H9 (cell line): ENCODE measurements at regions not wholly inside any gene's neighbourhood (a gene's known extent, or its start where the extent isn't known, plus 50 kb on each side); places are given as distances from the start of the nearest gene placed in this dataset.

Source experiments
- DNase-seq: peaks from one replicate; pipeline ENCODE4 v3.0.0-alpha.2; 2017
- H2AFZ ChIP-seq: one replicate; pipeline ENCODE4 v1.6.1; 2013; ENCODE audit warnings: mild to moderate bottlenecking, low read length, control low read depth, moderate library complexity
- H2AK5ac ChIP-seq: 2 replicates; pipeline ENCODE4 v1.6.1; 2013; ENCODE audit warnings: low read length, control low read depth, mixed read lengths; ENCODE audit not compliant: insufficient read length
- H2BK120ac ChIP-seq: one replicate; pipeline ENCODE4 v1.6.1; 2013; ENCODE audit warnings: low read depth, mild to moderate bottlenecking, low read length, control low read depth, inconsistent platforms; ENCODE audit not compliant: poor library complexity, severe bottlenecking
- H2BK12ac ChIP-seq: 2 replicates; pipeline ENCODE4 v1.6.1; 2013; ENCODE audit warnings: low read length, control low read depth, mixed read lengths, low read depth; ENCODE audit not compliant: insufficient read length
- H2BK15ac ChIP-seq: 2 replicates; pipeline ENCODE4 v1.6.1; 2013; ENCODE audit warnings: low read depth, low read length, control low read depth
- H2BK20ac ChIP-seq: one replicate; pipeline ENCODE4 v1.6.1; 2013; ENCODE audit warnings: low read depth, mild to moderate bottlenecking, low read length, control low read depth, inconsistent platforms; ENCODE audit not compliant: poor library complexity, severe bottlenecking
- H2BK5ac ChIP-seq: 2 replicates; pipeline ENCODE4 v1.6.1; 2013; ENCODE audit warnings: low read length, control low read depth, mixed read lengths; ENCODE audit not compliant: insufficient read length
- H3K14ac ChIP-seq: 2 replicates; pipeline ENCODE4 v1.6.1; 2013; ENCODE audit warnings: low read length, control low read depth; ENCODE audit not compliant: insufficient read depth
- H3K18ac ChIP-seq: 2 replicates; pipeline ENCODE4 v1.6.1; 2013; ENCODE audit warnings: low read depth, mild to moderate bottlenecking, mixed read lengths, low read length, control low read depth; ENCODE audit not compliant: insufficient read length
- H3K23ac ChIP-seq: 2 replicates; pipeline ENCODE4 v1.6.1; 2013; ENCODE audit warnings: low read length, control low read depth, mixed read lengths, low read depth; ENCODE audit not compliant: insufficient read length
- H3K23me2 ChIP-seq: 2 replicates; pipeline ENCODE4 v1.6.1; 2013; ENCODE audit warnings: low read depth, mild to moderate bottlenecking, mixed read lengths, low read length, control low read depth; ENCODE audit not compliant: insufficient read length, poor library complexity, severe bottlenecking
- H3K27ac ChIP-seq: 2 replicates; pipeline ENCODE4 v1.5.1; 2013; ENCODE audit warnings: low read length, control low read depth, mixed read lengths, low read depth; ENCODE audit not compliant: insufficient read length
- H3K27me3 ChIP-seq: 2 replicates; pipeline ENCODE4 v1.6.1; 2013; ENCODE audit warnings: low read length, control low read depth, inconsistent platforms; ENCODE audit not compliant: insufficient read depth
- H3K4ac ChIP-seq: 2 replicates; pipeline ENCODE4 v1.6.1; 2013; ENCODE audit warnings: low read depth, mild to moderate bottlenecking, control low read depth, inconsistent platforms, low read length, moderate library complexity
- H3K4me1 ChIP-seq: 2 replicates; pipeline ENCODE4 v1.6.1; 2013; ENCODE audit warnings: low read length, control low read depth, inconsistent platforms; ENCODE audit not compliant: insufficient read depth
- H3K4me2 ChIP-seq: 2 replicates; pipeline ENCODE4 v1.6.1; 2013; ENCODE audit warnings: low read length, control low read depth, mixed read lengths; ENCODE audit not compliant: insufficient read length, insufficient read depth
- H3K56ac ChIP-seq: 2 replicates; pipeline ENCODE4 v1.6.1; 2013; ENCODE audit warnings: low read depth, mild to moderate bottlenecking, mixed read lengths, low read length, control low read depth; ENCODE audit not compliant: insufficient read length
- H3K79me1 ChIP-seq: 2 replicates; pipeline ENCODE4 v1.6.1; 2013; ENCODE audit warnings: low read depth, mild to moderate bottlenecking, moderate library complexity, low read length, control low read depth, inconsistent platforms; ENCODE audit not compliant: insufficient read depth, poor library complexity, severe bottlenecking
- H3K79me2 ChIP-seq: 2 replicates; pipeline ENCODE4 v1.6.1; 2013; ENCODE audit warnings: low read length, control low read depth, inconsistent platforms; ENCODE audit not compliant: insufficient read depth
- H3K9ac ChIP-seq: 2 replicates; pipeline ENCODE4 v1.6.1; 2013; ENCODE audit warnings: low read length, control low read depth, mixed read lengths; ENCODE audit not compliant: insufficient read length; ENCODE audit errors: extremely low read depth
- H3K9me3 ChIP-seq: one replicate; pipeline ENCODE4 v1.6.1; 2013; ENCODE audit warnings: low read depth, low read length, inconsistent platforms; ENCODE audit not compliant: control insufficient read depth
- H3T11ph ChIP-seq: one replicate; pipeline ENCODE4 v1.6.1; 2013; ENCODE audit warnings: mild to moderate bottlenecking, low read length, control low read depth, inconsistent platforms
- H4K20me1 ChIP-seq: one replicate; pipeline ENCODE4 v1.6.1; 2013; ENCODE audit not compliant: control insufficient read depth, insufficient read length, insufficient read depth
- H4K5ac ChIP-seq: 2 replicates; pipeline ENCODE4 v1.6.1; 2013; ENCODE audit warnings: low read depth, mild to moderate bottlenecking, mixed read lengths, low read length, control low read depth; ENCODE audit not compliant: insufficient read length
- H4K8ac ChIP-seq: replicated peaks from 2 replicates; pipeline ENCODE4 v1.6.1; 2013; ENCODE audit warnings: low read length, control low read depth, mixed read lengths, low read depth; ENCODE audit not compliant: insufficient read length
- H4K91ac ChIP-seq: 2 replicates; pipeline ENCODE4 v1.6.1; 2013; ENCODE audit warnings: low read depth, mild to moderate bottlenecking, moderate library complexity, mixed read lengths, low read length, control low read depth; ENCODE audit not compliant: insufficient read length
- H3K27ac Mint-ChIP-seq, 3 experiments: 2 replicates in 2 of 3; 3 replicates in 1 of 3; pipeline ENCODE4 v1.8.0; 2020 to 2021; ENCODE audit warnings: mixed read lengths in 3 of 3, mild to moderate bottlenecking in 1 of 3, moderate library complexity in 1 of 3
- H3K27me3 Mint-ChIP-seq: 2 replicates; pipeline ENCODE4 v1.8.0; 2021; ENCODE audit warnings: low read depth, mild to moderate bottlenecking, moderate library complexity, mixed read lengths
- H3K36me3 Mint-ChIP-seq, 3 experiments: 2 replicates in 2 of 3; 3 replicates in 1 of 3; pipeline ENCODE4 v1.8.0; 2020 to 2021; ENCODE audit warnings: low read depth in 3 of 3, mixed read lengths in 3 of 3; ENCODE audit not compliant: insufficient read depth in 1 of 3
- H3K4me1 Mint-ChIP-seq, 2 experiments: 2 replicates each; pipeline ENCODE4 v1.8.0; 2020; ENCODE audit warnings: mixed read lengths in 2 of 2
- H3K4me3 Mint-ChIP-seq, 2 experiments: 2 replicates in 1 of 2; 3 replicates in 1 of 2; pipeline ENCODE4 v1.8.0; 2020 to 2021; ENCODE audit warnings: mild to moderate bottlenecking in 2 of 2, mixed read lengths in 2 of 2, moderate library complexity in 1 of 2
- H3K9me3 Mint-ChIP-seq, 2 experiments: 2 replicates in 1 of 2; 3 replicates in 1 of 2; pipeline ENCODE4 v1.8.0; 2020; ENCODE audit warnings: mild to moderate bottlenecking in 2 of 2, mixed read lengths in 2 of 2, moderate library complexity in 1 of 2
- CTCF ChIP-seq: fragments of 200-600 bp; sonication (generic); conservative IDR thresholded peaks from 3 replicates; pipeline ENCODE4 v1.8.0; 2021; ENCODE audit warnings: antibody characterized with exemption, mild to moderate bottlenecking
- WGBS: extraction: QIAGEN DNeasy Blood & Tissue Kit; methylation state at CpG from one replicate; pipeline ENCODE4 v1.1.7; 2013; ENCODE audit warnings: missing lambda C conversion rate, low lambda C conversion rate, mixed read lengths; ENCODE audit not compliant: insufficient read length; ENCODE audit errors: extremely low coverage; 5-methylcytosine and 5-hydroxymethylcytosine counted together

GRCh38 chr16:54812229-54812628, 118.4 kb upstream of the IRX5 start:
- H3T11ph ChIP-seq, result no peak overlapping the region
- Mint-ChIP-seq H3K27ac (no peak overlapping the region), H3K4me1 (peaks cover 37 to 46% of the 10 kb centered on the region in 2 experiments), H3K4me3 (no peak overlapping the region), H3K36me3 (peaks cover 0 to 5% (median 0%) of the 10 kb centered on the region in 3 experiments; a peak in 1 of 7 replicates), H3K9me3 (no peaks in the 10 kb centered on the region), H3K27me3 (no peaks in the 10 kb centered on the region)
- no peak overlapping the region for H3K56ac ChIP-seq
- no peak overlapping the region for H4K8ac ChIP-seq
- H3K4me1 ChIP-seq, result peaks cover 5% of the 10 kb centered on the region; the same call in 1 of the 2 replicates
- H2BK5ac ChIP-seq, result no peak overlapping the region
- no peak overlapping the region for H3K18ac ChIP-seq
- H2BK20ac ChIP-seq, result no peak overlapping the region
- no peaks in the 10 kb centered on the region for H3K23me2 ChIP-seq
- no peak overlapping the region for H3K14ac ChIP-seq
- H2BK120ac ChIP-seq, result no peak overlapping the region
- H4K91ac ChIP-seq, result no peak overlapping the region
- H2BK12ac ChIP-seq, result no peak overlapping the region
- H3K4ac ChIP-seq, result no peak overlapping the region
- peak; percentile 35; the same call in 2 of the 3 replicates for TF ChIP-seq CTCF
- no peaks in the 10 kb centered on the region for H3K79me2 ChIP-seq
- no peak overlapping the region for H2BK15ac ChIP-seq
- no peaks in the 10 kb centered on the region for H3K9me3 ChIP-seq
- H3K27me3 ChIP-seq, result no peaks in the 10 kb centered on the region
- no peaks in the 10 kb centered on the region for H4K20me1 ChIP-seq
- H3K79me1 ChIP-seq, result no peaks in the 10 kb centered on the region
- H3K4me2 ChIP-seq, result no peak overlapping the region
- H2AFZ ChIP-seq, result no peak overlapping the region
- no CpG with 5 or more reads among the region's 3 CpGs for WGBS
- H4K5ac ChIP-seq, result no peak overlapping the region
- no peak overlapping the region for H3K9ac ChIP-seq
- H2AK5ac ChIP-seq, result no peak overlapping the region
- H3K23ac ChIP-seq, result no peak overlapping the region
- no peak overlapping the region for H3K27ac ChIP-seq
- DNase-seq, result no peak
